ENCODE measurements at regions not wholly inside any gene's neighbourhood (a gene's known extent, or its start where the extent isn't known, plus 50 kb on each side); places are given as distances from the start of the nearest gene placed in this dataset.

DNA sequence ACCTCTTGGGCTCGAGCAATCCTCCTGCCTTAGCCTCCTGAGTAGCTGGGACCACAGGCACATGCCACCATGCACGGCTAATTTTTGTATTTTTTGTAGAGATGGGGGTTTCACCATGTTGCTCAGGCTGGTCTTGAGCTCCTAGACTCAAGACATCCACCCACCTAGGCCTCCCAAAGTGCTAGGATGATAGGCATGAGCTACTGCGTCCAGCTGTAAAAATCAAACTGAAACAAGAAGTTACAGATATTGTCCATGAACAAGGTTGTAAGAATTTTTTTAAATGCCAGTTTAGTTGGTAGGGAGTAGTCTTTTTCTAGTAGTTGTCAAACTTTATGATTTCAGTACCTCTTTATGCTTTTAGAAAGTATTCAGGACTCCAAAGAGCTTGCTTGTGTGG is 424.4 kb upstream of the PMFBP1 start:
- TF ChIP-seq, protein P1, sequence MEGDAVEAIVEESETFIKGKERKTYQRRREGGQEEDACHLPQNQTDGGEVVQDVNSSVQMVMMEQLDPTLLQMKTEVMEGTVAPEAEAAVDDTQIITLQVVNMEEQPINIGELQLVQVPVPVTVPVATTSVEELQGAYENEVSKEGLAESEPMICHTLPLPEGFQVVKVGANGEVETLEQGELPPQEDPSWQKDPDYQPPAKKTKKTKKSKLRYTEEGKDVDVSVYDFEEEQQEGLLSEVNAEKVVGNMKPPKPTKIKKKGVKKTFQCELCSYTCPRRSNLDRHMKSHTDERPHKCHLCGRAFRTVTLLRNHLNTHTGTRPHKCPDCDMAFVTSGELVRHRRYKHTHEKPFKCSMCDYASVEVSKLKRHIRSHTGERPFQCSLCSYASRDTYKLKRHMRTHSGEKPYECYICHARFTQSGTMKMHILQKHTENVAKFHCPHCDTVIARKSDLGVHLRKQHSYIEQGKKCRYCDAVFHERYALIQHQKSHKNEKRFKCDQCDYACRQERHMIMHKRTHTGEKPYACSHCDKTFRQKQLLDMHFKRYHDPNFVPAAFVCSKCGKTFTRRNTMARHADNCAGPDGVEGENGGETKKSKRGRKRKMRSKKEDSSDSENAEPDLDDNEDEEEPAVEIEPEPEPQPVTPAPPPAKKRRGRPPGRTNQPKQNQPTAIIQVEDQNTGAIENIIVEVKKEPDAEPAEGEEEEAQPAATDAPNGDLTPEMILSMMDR (IDR thresholded peaks at IDR 0.05): no peak
- TF ChIP-seq POLR2A (IDR thresholded peaks at IDR 0.05): no peak
- TF ChIP-seq POLR2AphosphoS5 (IDR thresholded peaks at IDR 0.05): no peak
